Occipital lobe (tissue), 1 donor: ENCODE measurements at regions not wholly inside any gene's neighbourhood (a gene's known extent, or its start where the extent isn't known, plus 50 kb on each side); places are given as distances from the start of the nearest gene placed in this dataset.

ENCODE experiments used
- DNase-seq: peaks from one replicate; lab custom pipeline; 2025; lab: John Stamatoyannopoulos, UW

GRCh38 chr17:69884356-69884755 lies 190.7 kb upstream of the KCNJ16 start:
- DNase-seq: no peak

GRCh38 chr17:69884846-69885245 lies 190.2 kb upstream of the KCNJ16 start:
- no peak for DNase-seq

- no peak for DNase-seq
Measured at GRCh38 chr17:69898601-69899000, 176.4 kb upstream of the KCNJ16 start.

- DNase-seq: no peak
Measured at GRCh38 chr17:69900101-69900500, 174.9 kb upstream of the KCNJ16 start.

GRCh38 chr17:69900829-69901228 lies 174.2 kb upstream of the KCNJ16 start:
- DNase-seq: no peak

- DNase-seq: no peak
Measured at GRCh38 chr17:69906306-69906705, 168.7 kb upstream of the KCNJ16 start.

- DNase-seq: no peak
Measured at GRCh38 chr17:69907132-69907847, 167.7 kb upstream of the KCNJ16 start.

- no peak for DNase-seq
Measured at GRCh38 chr17:69908626-69909368, 166.2 kb upstream of the KCNJ16 start.

GRCh38 chr17:69909389-69909788 lies 165.6 kb upstream of the KCNJ16 start:
- DNase-seq: no peak

- no peak for DNase-seq
Measured at GRCh38 chr17:69912805-69913204, 162.2 kb upstream of the KCNJ16 start.

- DNase-seq: no peak
Measured at GRCh38 chr17:69913216-69913615, 161.8 kb upstream of the KCNJ16 start.

- DNase-seq: no peak
Measured at GRCh38 chr17:69913616-69914015, 161.4 kb upstream of the KCNJ16 start.

- no peak for DNase-seq
Measured at GRCh38 chr17:69914520-69914919, 160.5 kb upstream of the KCNJ16 start.

GRCh38 chr17:69916761-69917160 lies 158.3 kb upstream of the KCNJ16 start:
- no peak for DNase-seq

- no peak for DNase-seq
Measured at GRCh38 chr17:69918164-69918563, 156.9 kb upstream of the KCNJ16 start.

- DNase-seq: no peak
Measured at GRCh38 chr17:69919789-69920188, 155.2 kb upstream of the KCNJ16 start.

- DNase-seq: no peak
Measured at GRCh38 chr17:69921046-69921445, 154.0 kb upstream of the KCNJ16 start.

- no peak for DNase-seq
Measured at GRCh38 chr17:69928611-69929010, 146.4 kb upstream of the KCNJ16 start.

- DNase-seq: no peak
Measured at GRCh38 chr17:69936996-69937395, 138.0 kb upstream of the KCNJ16 start.

GRCh38 chr17:69943058-69943457 lies 132.0 kb upstream of the KCNJ16 start:
- no peak for DNase-seq

GRCh38 chr17:69944406-69944805 lies 130.6 kb upstream of the KCNJ16 start:
- DNase-seq: no peak

- no peak for DNase-seq
Measured at GRCh38 chr17:69945698-69946185, 129.3 kb upstream of the KCNJ16 start.
